GM23338 (cell line): ENCODE measurements at regions not wholly inside any gene's neighbourhood (a gene's known extent, or its start where the extent isn't known, plus 50 kb on each side); places are given as distances from the start of the nearest gene placed in this dataset.

ENCODE experiments used
- ATAC-seq: fragments of 200-7000 bp; cut with Tn5 transposase; 3 replicates; pipeline ENCODE4 v1.9.1; 2020
- DNase-seq: peaks from one replicate; pipeline ENCODE4 v3.0.0-alpha.2; 2015; ENCODE audit warnings: low spot score
- H2AFZ ChIP-seq: fragments of 200-600 bp; sonication (generic); 2 replicates; pipeline ENCODE4 v1.8.0; 2016; ENCODE audit warnings: antibody characterized with exemption, mild to moderate bottlenecking, moderate library complexity
- H3F3A ChIP-seq: fragments of 200-600 bp; sonication (generic); replicated peaks from 2 replicates; pipeline ENCODE4 v1.8.0; 2017; ENCODE audit warnings: antibody characterized with exemption, mixed run types, low read depth
- H3K27ac ChIP-seq: fragments of 200-600 bp; sonication (generic); 2 replicates; pipeline ENCODE4 v1.6.1; 2016; ENCODE audit warnings: low read depth
- H3K27me3 ChIP-seq: fragments of 200-600 bp; sonication (generic); 2 replicates; pipeline ENCODE4 v1.8.0; 2016; ENCODE audit warnings: mild to moderate bottlenecking, mixed run types, moderate library complexity; ENCODE audit not compliant: insufficient read depth
- H3K36me3 ChIP-seq: fragments of 200-600 bp; sonication (generic); 2 replicates; pipeline ENCODE4 v1.8.0; 2016; ENCODE audit warnings: mild to moderate bottlenecking; ENCODE audit not compliant: insufficient read depth
- H3K4me1 ChIP-seq: fragments of 200-600 bp; sonication (generic); 2 replicates; pipeline ENCODE4 v1.8.0; 2016; ENCODE audit warnings: mild to moderate bottlenecking, moderate library complexity; ENCODE audit not compliant: insufficient read depth
- H3K4me2 ChIP-seq: fragments of 200-600 bp; sonication (generic); 2 replicates; pipeline ENCODE4 v1.7.1; 2017; ENCODE audit warnings: mixed run types
- H3K4me3 ChIP-seq: fragments of 200-600 bp; sonication (generic); 2 replicates; pipeline ENCODE4 v1.6.1; 2016; ENCODE audit warnings: mixed run types
- H3K79me2 ChIP-seq: fragments of 200-600 bp; sonication (generic); replicated peaks from 2 replicates; pipeline ENCODE4 v1.8.0; 2017; ENCODE audit warnings: mild to moderate bottlenecking; ENCODE audit not compliant: insufficient read depth
- H3K9me2 ChIP-seq: fragments of 200-600 bp; sonication (generic); 2 replicates; pipeline ENCODE4 v1.8.0; 2017; ENCODE audit not compliant: insufficient read depth
- H4K20me1 ChIP-seq: fragments of 200-600 bp; sonication (generic); replicated peaks from 2 replicates; pipeline ENCODE4 v1.8.0; 2017; ENCODE audit warnings: mild to moderate bottlenecking; ENCODE audit not compliant: insufficient read depth
- H3K27ac Mint-ChIP-seq: 2 replicates; pipeline ENCODE4 v1.8.0; 2020; ENCODE audit warnings: inconsistent platforms, mild to moderate bottlenecking, moderate library complexity, mixed read lengths
- H3K27me3 Mint-ChIP-seq: 3 replicates; pipeline ENCODE4 v1.8.0; 2022; ENCODE audit warnings: low read depth, mild to moderate bottlenecking, moderate library complexity, mixed read lengths, inconsistent platforms; ENCODE audit not compliant: insufficient read depth, poor library complexity
- H3K36me3 Mint-ChIP-seq: 3 replicates; pipeline ENCODE4 v1.8.0; 2021; ENCODE audit warnings: low read depth, mild to moderate bottlenecking, inconsistent platforms, moderate library complexity, mixed read lengths
- H3K4me1 Mint-ChIP-seq: 3 replicates; pipeline ENCODE4 v1.8.0; 2020; ENCODE audit warnings: mild to moderate bottlenecking, inconsistent platforms, mixed read lengths
- H3K4me3 Mint-ChIP-seq: 3 replicates; pipeline ENCODE4 v1.8.0; 2021; ENCODE audit warnings: moderate library complexity, mild to moderate bottlenecking, inconsistent platforms, mixed read lengths
- H3K9me3 Mint-ChIP-seq: 3 replicates; pipeline ENCODE4 v1.8.0; 2020; ENCODE audit warnings: moderate library complexity, mild to moderate bottlenecking, inconsistent platforms, mixed read lengths
- CREB1 ChIP-seq: fragments of 250-450 bp; sonication (Bioruptor Pico); IDR thresholded peaks from 2 replicates; pipeline ENCODE4 v1.5.0; 2020; ENCODE audit warnings: low read depth, mild to moderate bottlenecking, moderate library complexity
- EZH2 ChIP-seq: fragments of 200-600 bp; sonication (generic); IDR thresholded peaks from one replicate; pipeline ENCODE4 v1.8.0; 2017; ENCODE audit warnings: antibody characterized with exemption, mild to moderate bottlenecking, low read depth; ENCODE audit not compliant: unreplicated experiment
- TF ChIP-seq, protein P1 (sequence below): fragments of 250-450 bp; sonication (Bioruptor Pico); IDR thresholded peaks from 2 replicates; pipeline ENCODE4 v1.5.0; 2020; ENCODE audit warnings: mild to moderate bottlenecking, moderate library complexity
- TF ChIP-seq, protein P2 (sequence below): IDR thresholded peaks from 2 replicates; pipeline ENCODE4 v1.6.1; 2016; ENCODE audit warnings: antibody characterized with exemption
- TF ChIP-seq, protein P3 (sequence below), 2 experiments: fragments of 200-600 bp in 1 of 2; sonication (generic) in 1 of 2; conservative IDR thresholded peaks; 2 replicates each; pipeline versions ENCODE4 v1.5.1 to v1.6.1; 2016 to 2017; ENCODE audit warnings: antibody characterized with exemption in 2 of 2, low read depth in 2 of 2, mild to moderate bottlenecking in 2 of 2, moderate library complexity in 1 of 2
- TF ChIP-seq, protein P4 (sequence below): IDR thresholded peaks from one replicate; pipeline ENCODE4 v1.6.1; 2018; ENCODE audit warnings: antibody characterized with exemption; ENCODE audit not compliant: unreplicated experiment

DNA sequence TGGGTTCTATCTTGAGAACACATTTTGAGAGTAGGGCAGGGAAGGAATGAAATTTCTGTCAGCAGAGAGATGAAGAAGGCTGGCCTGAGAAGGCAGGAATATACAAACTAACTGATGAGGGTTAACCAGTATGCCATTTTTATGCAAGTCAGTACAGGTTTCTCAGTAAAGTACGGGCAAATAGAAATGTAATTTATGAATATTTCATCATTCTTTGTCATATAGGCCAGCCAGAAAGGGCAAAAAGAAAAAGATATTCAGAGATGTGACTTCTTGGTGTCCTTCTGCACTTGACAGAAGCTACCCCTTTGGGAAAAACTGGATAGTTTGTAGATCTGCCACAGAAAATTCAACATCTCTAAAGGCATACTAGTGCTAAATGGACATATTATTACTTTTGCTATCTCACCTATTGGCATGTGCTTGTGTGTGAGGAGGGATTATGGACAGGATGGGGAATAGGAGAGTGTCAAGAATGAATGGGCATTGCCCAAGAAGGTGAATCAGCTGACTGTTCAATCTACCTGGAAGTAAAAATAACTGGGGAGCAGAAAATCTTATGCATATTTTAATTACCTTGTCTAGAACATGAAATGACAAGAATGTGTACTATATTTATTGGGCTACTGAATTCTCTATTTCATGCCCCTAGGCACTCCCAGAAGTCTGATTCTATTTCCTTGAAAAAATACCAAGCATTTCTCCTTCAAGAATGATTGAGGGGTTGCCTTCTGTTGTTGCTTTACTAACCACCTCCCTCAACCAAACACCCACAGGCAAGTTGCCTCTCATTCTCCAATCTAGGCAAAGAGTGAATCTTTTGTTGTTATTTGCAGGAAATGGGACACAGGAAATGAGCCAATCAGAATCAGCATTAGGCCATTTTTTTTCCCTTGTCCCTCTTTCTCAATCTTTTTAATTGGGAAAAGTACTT lies 175.1 kb upstream of the SLC38A2 start (continued):
- TF ChIP-seq, protein P1, sequence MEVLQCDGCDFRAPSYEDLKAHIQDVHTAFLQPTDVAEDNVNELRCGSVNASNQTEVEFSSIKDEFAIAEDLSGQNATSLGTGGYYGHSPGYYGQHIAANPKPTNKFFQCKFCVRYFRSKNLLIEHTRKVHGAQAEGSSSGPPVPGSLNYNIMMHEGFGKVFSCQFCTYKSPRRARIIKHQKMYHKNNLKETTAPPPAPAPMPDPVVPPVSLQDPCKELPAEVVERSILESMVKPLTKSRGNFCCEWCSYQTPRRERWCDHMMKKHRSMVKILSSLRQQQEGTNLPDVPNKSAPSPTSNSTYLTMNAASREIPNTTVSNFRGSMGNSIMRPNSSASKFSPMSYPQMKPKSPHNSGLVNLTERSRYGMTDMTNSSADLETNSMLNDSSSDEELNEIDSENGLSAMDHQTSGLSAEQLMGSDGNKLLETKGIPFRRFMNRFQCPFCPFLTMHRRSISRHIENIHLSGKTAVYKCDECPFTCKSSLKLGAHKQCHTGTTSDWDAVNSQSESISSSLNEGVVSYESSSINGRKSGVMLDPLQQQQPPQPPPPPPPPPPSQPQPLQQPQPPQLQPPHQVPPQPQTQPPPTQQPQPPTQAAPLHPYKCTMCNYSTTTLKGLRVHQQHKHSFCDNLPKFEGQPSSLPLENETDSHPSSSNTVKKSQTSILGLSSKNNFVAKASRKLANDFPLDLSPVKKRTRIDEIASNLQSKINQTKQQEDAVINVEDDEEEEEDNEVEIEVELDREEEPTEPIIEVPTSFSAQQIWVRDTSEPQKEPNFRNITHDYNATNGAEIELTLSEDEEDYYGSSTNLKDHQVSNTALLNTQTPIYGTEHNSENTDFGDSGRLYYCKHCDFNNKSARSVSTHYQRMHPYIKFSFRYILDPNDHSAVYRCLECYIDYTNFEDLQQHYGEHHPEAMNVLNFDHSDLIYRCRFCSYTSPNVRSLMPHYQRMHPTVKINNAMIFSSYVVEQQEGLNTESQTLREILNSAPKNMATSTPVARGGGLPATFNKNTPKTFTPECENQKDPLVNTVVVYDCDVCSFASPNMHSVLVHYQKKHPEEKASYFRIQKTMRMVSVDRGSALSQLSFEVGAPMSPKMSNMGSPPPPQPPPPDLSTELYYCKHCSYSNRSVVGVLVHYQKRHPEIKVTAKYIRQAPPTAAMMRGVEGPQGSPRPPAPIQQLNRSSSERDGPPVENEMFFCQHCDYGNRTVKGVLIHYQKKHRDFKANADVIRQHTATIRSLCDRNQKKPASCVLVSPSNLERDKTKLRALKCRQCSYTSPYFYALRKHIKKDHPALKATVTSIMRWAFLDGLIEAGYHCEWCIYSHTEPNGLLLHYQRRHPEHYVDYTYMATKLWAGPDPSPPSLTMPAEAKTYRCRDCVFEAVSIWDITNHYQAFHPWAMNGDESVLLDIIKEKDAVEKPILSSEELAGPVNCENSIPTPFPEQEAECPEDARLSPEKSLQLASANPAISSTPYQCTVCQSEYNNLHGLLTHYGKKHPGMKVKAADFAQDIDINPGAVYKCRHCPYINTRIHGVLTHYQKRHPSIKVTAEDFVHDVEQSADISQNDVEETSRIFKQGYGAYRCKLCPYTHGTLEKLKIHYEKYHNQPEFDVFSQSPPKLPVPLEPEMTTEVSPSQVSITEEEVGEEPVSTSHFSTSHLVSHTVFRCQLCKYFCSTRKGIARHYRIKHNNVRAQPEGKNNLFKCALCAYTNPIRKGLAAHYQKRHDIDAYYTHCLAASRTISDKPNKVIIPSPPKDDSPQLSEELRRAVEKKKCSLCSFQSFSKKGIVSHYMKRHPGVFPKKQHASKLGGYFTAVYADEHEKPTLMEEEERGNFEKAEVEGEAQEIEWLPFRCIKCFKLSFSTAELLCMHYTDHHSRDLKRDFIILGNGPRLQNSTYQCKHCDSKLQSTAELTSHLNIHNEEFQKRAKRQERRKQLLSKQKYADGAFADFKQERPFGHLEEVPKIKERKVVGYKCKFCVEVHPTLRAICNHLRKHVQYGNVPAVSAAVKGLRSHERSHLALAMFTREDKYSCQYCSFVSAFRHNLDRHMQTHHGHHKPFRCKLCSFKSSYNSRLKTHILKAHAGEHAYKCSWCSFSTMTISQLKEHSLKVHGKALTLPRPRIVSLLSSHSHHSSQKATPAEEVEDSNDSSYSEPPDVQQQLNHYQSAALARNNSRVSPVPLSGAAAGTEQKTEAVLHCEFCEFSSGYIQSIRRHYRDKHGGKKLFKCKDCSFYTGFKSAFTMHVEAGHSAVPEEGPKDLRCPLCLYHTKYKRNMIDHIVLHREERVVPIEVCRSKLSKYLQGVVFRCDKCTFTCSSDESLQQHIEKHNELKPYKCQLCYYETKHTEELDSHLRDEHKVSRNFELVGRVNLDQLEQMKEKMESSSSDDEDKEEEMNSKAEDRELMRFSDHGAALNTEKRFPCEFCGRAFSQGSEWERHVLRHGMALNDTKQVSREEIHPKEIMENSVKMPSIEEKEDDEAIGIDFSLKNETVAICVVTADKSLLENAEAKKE (CRISPR knock-in tag): no peak
- TF ChIP-seq EZH2: no peak
- TF ChIP-seq, protein P2, sequence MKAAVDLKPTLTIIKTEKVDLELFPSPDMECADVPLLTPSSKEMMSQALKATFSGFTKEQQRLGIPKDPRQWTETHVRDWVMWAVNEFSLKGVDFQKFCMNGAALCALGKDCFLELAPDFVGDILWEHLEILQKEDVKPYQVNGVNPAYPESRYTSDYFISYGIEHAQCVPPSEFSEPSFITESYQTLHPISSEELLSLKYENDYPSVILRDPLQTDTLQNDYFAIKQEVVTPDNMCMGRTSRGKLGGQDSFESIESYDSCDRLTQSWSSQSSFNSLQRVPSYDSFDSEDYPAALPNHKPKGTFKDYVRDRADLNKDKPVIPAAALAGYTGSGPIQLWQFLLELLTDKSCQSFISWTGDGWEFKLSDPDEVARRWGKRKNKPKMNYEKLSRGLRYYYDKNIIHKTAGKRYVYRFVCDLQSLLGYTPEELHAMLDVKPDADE: no peak

DNA sequence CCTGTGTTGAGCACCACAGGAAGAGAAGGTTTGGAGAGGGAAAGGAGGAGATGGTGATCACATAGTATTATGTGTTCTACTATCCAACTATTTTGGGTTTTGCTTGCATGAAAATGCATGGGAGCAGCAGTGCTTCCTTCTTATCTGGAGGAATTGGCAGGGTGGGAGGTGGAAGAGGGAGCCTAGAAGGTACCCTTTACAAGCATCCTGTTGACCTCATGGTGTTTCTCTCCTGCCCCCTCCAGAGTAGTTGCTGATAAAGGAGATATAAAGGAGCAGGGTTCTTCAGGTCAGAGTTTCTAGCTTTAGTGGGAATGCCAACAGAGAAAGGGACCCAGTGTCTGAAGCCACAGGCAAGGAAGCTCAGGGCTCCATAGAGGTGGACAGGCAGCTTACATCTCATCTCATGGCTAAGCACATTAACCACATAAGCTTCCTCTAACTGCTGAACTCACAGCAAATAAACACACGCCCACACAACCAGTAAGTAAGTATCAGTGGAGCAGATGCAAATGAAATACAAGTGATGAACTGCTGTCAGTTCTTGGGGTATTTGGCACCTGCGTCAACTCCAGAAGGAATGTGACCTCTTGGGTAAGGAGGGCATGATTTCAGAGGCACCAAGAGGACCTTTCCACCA lies 174.2 kb upstream of the SLC38A2 start:
- peaks cover 7% of the 10 kb centered on the region; the same call in 1 of the 2 replicates for H3K36me3 ChIP-seq
- H3K27me3 ChIP-seq: no peaks in the 10 kb centered on the region
- no peaks in the 10 kb centered on the region for H3F3A ChIP-seq
- H3K9me3 Mint-ChIP-seq: peaks cover 32% of the 10 kb centered on the region
- no peak overlapping the region for H3K27ac Mint-ChIP-seq
- no peak overlapping the region for H3K4me2 ChIP-seq
- no peaks in the 10 kb centered on the region for H4K20me1 ChIP-seq
- H3K4me1 ChIP-seq: no peaks in the 10 kb centered on the region
- no peak overlapping the region for H3K4me3 Mint-ChIP-seq
- H3K36me3 Mint-ChIP-seq: peaks cover 28% of the 10 kb centered on the region
- no peak overlapping the region for H3K27ac ChIP-seq
- no peak overlapping the region for H3K4me3 ChIP-seq
- H3K9me2 ChIP-seq: 0 out of 2 replicates have a peak, but pooled peaks cover 10% of the 10 kb centered on the region
- no peaks in the 10 kb centered on the region for H3K27me3 Mint-ChIP-seq
- ATAC-seq: no peak
- H2AFZ ChIP-seq: no peak overlapping the region
- no peak for DNase-seq
- 0 out of 3 replicates have a peak, but pooled peaks cover 6% of the 10 kb centered on the region for H3K4me1 Mint-ChIP-seq
- H3K79me2 ChIP-seq: no peaks in the 10 kb centered on the region
- no peak for TF ChIP-seq CREB1
- TF ChIP-seq, protein P3, sequence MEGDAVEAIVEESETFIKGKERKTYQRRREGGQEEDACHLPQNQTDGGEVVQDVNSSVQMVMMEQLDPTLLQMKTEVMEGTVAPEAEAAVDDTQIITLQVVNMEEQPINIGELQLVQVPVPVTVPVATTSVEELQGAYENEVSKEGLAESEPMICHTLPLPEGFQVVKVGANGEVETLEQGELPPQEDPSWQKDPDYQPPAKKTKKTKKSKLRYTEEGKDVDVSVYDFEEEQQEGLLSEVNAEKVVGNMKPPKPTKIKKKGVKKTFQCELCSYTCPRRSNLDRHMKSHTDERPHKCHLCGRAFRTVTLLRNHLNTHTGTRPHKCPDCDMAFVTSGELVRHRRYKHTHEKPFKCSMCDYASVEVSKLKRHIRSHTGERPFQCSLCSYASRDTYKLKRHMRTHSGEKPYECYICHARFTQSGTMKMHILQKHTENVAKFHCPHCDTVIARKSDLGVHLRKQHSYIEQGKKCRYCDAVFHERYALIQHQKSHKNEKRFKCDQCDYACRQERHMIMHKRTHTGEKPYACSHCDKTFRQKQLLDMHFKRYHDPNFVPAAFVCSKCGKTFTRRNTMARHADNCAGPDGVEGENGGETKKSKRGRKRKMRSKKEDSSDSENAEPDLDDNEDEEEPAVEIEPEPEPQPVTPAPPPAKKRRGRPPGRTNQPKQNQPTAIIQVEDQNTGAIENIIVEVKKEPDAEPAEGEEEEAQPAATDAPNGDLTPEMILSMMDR (conservative IDR thresholded peaks at IDR 0.05; ENCODE audit: low read depth in 2 of 2): no peak
- TF ChIP-seq, protein P4, sequence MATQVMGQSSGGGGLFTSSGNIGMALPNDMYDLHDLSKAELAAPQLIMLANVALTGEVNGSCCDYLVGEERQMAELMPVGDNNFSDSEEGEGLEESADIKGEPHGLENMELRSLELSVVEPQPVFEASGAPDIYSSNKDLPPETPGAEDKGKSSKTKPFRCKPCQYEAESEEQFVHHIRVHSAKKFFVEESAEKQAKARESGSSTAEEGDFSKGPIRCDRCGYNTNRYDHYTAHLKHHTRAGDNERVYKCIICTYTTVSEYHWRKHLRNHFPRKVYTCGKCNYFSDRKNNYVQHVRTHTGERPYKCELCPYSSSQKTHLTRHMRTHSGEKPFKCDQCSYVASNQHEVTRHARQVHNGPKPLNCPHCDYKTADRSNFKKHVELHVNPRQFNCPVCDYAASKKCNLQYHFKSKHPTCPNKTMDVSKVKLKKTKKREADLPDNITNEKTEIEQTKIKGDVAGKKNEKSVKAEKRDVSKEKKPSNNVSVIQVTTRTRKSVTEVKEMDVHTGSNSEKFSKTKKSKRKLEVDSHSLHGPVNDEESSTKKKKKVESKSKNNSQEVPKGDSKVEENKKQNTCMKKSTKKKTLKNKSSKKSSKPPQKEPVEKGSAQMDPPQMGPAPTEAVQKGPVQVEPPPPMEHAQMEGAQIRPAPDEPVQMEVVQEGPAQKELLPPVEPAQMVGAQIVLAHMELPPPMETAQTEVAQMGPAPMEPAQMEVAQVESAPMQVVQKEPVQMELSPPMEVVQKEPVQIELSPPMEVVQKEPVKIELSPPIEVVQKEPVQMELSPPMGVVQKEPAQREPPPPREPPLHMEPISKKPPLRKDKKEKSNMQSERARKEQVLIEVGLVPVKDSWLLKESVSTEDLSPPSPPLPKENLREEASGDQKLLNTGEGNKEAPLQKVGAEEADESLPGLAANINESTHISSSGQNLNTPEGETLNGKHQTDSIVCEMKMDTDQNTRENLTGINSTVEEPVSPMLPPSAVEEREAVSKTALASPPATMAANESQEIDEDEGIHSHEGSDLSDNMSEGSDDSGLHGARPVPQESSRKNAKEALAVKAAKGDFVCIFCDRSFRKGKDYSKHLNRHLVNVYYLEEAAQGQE: no peak
